Activated CD4-positive, alpha-beta T cell treated with anti-CD3 and anti-CD28 coated beads, Interleukin-2, amount 10 ng/mL, durations not matched to agents 24 days and 14 days (primary cell): ENCODE measurements at regions not wholly inside any gene's neighbourhood (a gene's known extent, or its start where the extent isn't known, plus 50 kb on each side); places are given as distances from the start of the nearest gene placed in this dataset.
"Not testable (repeated sequence)": the region's sequence is repeated elsewhere in the genome, so short reads cannot be mapped to it uniquely, and the experiment has no call there.

Source experiments
- DNase-seq: peaks from one replicate; pipeline ENCODE4 v3.0.0; 2022
- H3K27ac Mint-ChIP-seq: one replicate; pipeline ENCODE4 v1.8.0; 2022; ENCODE audit warnings: mild to moderate bottlenecking, mixed read lengths
- H3K27me3 Mint-ChIP-seq: one replicate; pipeline ENCODE4 v1.8.0; 2022; ENCODE audit warnings: mixed read lengths
- H3K36me3 Mint-ChIP-seq: one replicate; pipeline ENCODE4 v1.8.0; 2022; ENCODE audit warnings: low read depth, mild to moderate bottlenecking, mixed read lengths
- H3K4me1 Mint-ChIP-seq: one replicate; pipeline ENCODE4 v1.8.0; 2021; ENCODE audit warnings: mixed read lengths
- H3K4me3 Mint-ChIP-seq: one replicate; pipeline ENCODE4 v1.8.0; 2022; ENCODE audit warnings: mild to moderate bottlenecking, moderate library complexity, mixed read lengths
- H3K9me3 Mint-ChIP-seq: one replicate; pipeline ENCODE4 v1.8.0; 2021; ENCODE audit warnings: mixed read lengths
- intact Hi-C: fragments of 100-400 bp; cut with micrococcal nuclease; formaldehyde crosslinking; loops from one replicate; pipeline ENCODE4 v1.15.1; 2023

- Mint-ChIP-seq H3K4me1 (no peaks in the 10 kb centered on the region), H3K27ac (no peak overlapping the region), H3K36me3 (no peaks in the 10 kb centered on the region), H3K27me3 (no peaks in the 10 kb centered on the region), H3K9me3 (no peaks in the 10 kb centered on the region), H3K4me3 (no peak overlapping the region)
- DNase-seq = no peak
- intact Hi-C loops = no loop called here
Measured at GRCh38 chr7:84941936-84942335, 244.9 kb downstream of the SEMA3D start.

GRCh38 chr7:84941291-84941690, 245.6 kb downstream of the SEMA3D start:
- no peaks in the 10 kb centered on the region for H3K36me3 Mint-ChIP-seq
- H3K9me3 Mint-ChIP-seq = no peaks in the 10 kb centered on the region
- no peaks in the 10 kb centered on the region for H3K4me1 Mint-ChIP-seq
- no peak overlapping the region for H3K4me3 Mint-ChIP-seq
- intact Hi-C loops = no loop called here
- DNase-seq = no peak
- H3K27ac Mint-ChIP-seq = no peak overlapping the region
- H3K27me3 Mint-ChIP-seq = no peaks in the 10 kb centered on the region

DNA sequence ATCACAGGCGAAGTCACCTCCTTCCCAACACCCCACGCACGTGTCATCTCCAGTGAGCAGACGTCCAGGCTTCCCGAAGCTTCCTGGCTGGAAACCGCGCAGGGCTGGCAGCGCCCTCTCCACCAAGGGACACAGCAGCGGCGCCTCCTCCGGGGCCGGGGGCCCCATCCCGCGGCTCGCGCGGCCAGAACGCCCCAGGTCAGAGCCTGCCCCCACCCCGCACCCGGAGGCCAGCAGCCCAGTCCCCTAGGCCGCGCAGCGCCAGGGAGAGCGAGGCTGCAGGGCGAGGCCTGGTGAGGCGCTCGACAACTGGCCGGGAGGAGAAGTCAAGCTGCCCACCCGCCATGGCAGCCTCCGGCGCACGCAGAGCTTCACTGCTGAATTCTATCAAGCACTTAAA, 247.0 kb downstream of the SEMA3D start:
- Mint-ChIP-seq H3K27ac (no peak overlapping the region), H3K36me3 (no peaks in the 10 kb centered on the region), H3K9me3 (no peaks in the 10 kb centered on the region), H3K27me3 (no peaks in the 10 kb centered on the region), H3K4me1 (no peaks in the 10 kb centered on the region), H3K4me3 (no peak overlapping the region)
- intact Hi-C loops = no loop called here
- no peak for DNase-seq

- no peaks in the 10 kb centered on the region for H3K36me3 Mint-ChIP-seq
- DNase-seq = no peak
- H3K9me3 Mint-ChIP-seq = no peaks in the 10 kb centered on the region
- no peaks in the 10 kb centered on the region for H3K27me3 Mint-ChIP-seq
- no peak overlapping the region for H3K4me3 Mint-ChIP-seq
- H3K27ac Mint-ChIP-seq = no peak overlapping the region
- intact Hi-C loops = no loop called here
- no peaks in the 10 kb centered on the region for H3K4me1 Mint-ChIP-seq
Measured at GRCh38 chr7:84939442-84939841, 247.4 kb downstream of the SEMA3D start.

DNA sequence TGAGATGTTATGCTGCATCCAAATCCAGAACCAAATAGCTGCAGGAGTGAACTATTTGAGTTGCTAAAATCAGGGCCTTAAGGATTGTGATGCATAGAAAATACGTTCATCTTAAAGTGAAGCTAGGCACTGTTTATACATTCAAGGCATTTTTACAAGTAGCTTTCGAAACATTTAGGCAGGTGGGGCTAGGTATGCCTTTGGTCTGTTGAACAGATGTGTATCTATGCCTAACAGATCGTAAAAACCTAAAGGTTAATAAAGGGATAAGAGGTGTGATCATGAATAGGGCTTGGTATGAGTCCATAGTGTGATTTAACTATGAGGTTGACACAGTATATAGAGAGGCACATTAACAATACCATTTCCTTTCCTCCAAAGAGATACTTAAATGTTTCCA, 262.5 kb downstream of the SEMA3D start:
- Mint-ChIP-seq H3K4me3 (no peak overlapping the region), H3K27ac (no peak overlapping the region), H3K9me3 (no peaks in the 10 kb centered on the region), H3K4me1 (no peaks in the 10 kb centered on the region), H3K36me3 (no peaks in the 10 kb centered on the region), H3K27me3 (no peaks in the 10 kb centered on the region)
- intact Hi-C loops = no loop called here
- DNase-seq = no peak

- H3K4me3 Mint-ChIP-seq = no peak overlapping the region
- H3K27ac Mint-ChIP-seq = no peak overlapping the region
- H3K9me3 Mint-ChIP-seq = no peaks in the 10 kb centered on the region
- no peak for DNase-seq
- no peaks in the 10 kb centered on the region for H3K27me3 Mint-ChIP-seq
- no peaks in the 10 kb centered on the region for H3K4me1 Mint-ChIP-seq
- no peaks in the 10 kb centered on the region for H3K36me3 Mint-ChIP-seq
- intact Hi-C loops = no loop called here
Measured at GRCh38 chr7:84923348-84923747, 263.5 kb downstream of the SEMA3D start.

DNA sequence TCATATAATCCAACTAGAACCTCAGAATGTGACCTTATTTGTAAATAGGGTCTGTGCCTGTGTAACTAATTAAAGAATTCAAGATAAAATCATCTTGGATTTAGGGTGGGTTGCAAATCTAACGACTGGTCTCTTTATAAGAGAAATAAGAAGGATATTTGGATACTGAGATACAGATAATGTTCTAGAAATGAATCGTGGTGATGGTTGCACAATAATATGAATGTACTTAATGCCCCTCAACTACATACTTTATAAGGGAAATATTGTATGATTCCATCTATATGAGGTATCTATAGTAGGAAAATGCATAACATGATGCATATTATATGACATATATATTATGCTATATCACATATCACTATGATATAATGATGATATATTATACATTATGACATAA, 265.7 kb downstream of the SEMA3D start:
- no peak for DNase-seq
- Mint-ChIP-seq H3K9me3 (no peaks in the 10 kb centered on the region), H3K36me3 (no peaks in the 10 kb centered on the region), H3K27ac (no peak overlapping the region), H3K4me1 (no peaks in the 10 kb centered on the region), H3K4me3 (no peak overlapping the region), H3K27me3 (no peaks in the 10 kb centered on the region)
- intact Hi-C loops = no loop called here

GRCh38 chr7:84916973-84917372, 269.9 kb downstream of the SEMA3D start:
- DNase-seq, H3K9me3 Mint-ChIP-seq, H3K4me1 Mint-ChIP-seq, H3K27ac Mint-ChIP-seq, intact Hi-C loops, H3K36me3 Mint-ChIP-seq, H3K27me3 Mint-ChIP-seq, H3K4me3 Mint-ChIP-seq: not testable (repeated sequence)

- Mint-ChIP-seq H3K27ac (no peak overlapping the region), H3K27me3 (no peaks in the 10 kb centered on the region), H3K4me3 (no peak overlapping the region), H3K4me1 (no peaks in the 10 kb centered on the region), H3K36me3 (no peaks in the 10 kb centered on the region), H3K9me3 (no peaks in the 10 kb centered on the region)
- no peak for DNase-seq
- intact Hi-C loops = no loop called here
Measured at GRCh38 chr7:84916161-84916560, 270.7 kb downstream of the SEMA3D start.

GRCh38 chr7:84914598-84914997, 272.3 kb downstream of the SEMA3D start:
- intact Hi-C loops = no loop called here
- H3K27me3 Mint-ChIP-seq = peaks cover 2% of the 10 kb centered on the region
- H3K4me3 Mint-ChIP-seq = no peak overlapping the region

GRCh38 chr7:84913731-84914130, 273.1 kb downstream of the SEMA3D start:
- no peak for DNase-seq

More at GRCh38 chr7:84914598-84914997, 272.3 kb downstream of the SEMA3D start:
- Mint-ChIP-seq H3K4me1 (no peaks in the 10 kb centered on the region), H3K9me3 (no peaks in the 10 kb centered on the region), H3K36me3 (no peaks in the 10 kb centered on the region), H3K27ac (no peak overlapping the region)
- DNase-seq = no peak

GRCh38 chr7:84912993-84913635, 273.7 kb downstream of the SEMA3D start:
- intact Hi-C loops = no loop called here
- Mint-ChIP-seq H3K9me3 (no peaks in the 10 kb centered on the region), H3K36me3 (no peaks in the 10 kb centered on the region), H3K27ac (no peak overlapping the region), H3K4me1 (no peaks in the 10 kb centered on the region), H3K27me3 (peaks cover 2% of the 10 kb centered on the region), H3K4me3 (no peak overlapping the region)
- no peak for DNase-seq

More at GRCh38 chr7:84913731-84914130, 273.1 kb downstream of the SEMA3D start:
- no peak overlapping the region for H3K27ac Mint-ChIP-seq
- H3K36me3 Mint-ChIP-seq = no peaks in the 10 kb centered on the region
- peaks cover 2% of the 10 kb centered on the region for H3K27me3 Mint-ChIP-seq
- H3K9me3 Mint-ChIP-seq = no peaks in the 10 kb centered on the region
- intact Hi-C loops = no loop called here
- no peaks in the 10 kb centered on the region for H3K4me1 Mint-ChIP-seq
- no peak overlapping the region for H3K4me3 Mint-ChIP-seq

DNA sequence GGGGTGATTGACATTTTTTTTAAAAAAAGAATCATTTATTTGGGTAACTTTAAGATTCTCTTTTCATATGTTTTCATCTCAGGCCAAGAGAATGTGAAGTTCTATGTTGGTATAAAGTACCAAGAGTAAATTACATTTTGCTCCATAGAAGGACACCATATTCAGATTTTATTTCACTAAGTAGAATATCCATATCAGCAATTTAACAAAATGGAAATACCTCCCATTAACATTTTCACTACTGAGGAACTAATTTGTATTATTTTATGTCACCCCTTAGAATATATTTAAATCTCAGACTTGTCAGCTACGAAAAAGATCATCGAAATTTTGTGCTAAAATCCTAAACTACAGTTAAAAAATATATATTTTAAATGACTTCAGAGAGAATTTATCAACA, 274.3 kb downstream of the SEMA3D start:
- no peaks in the 10 kb centered on the region for H3K4me1 Mint-ChIP-seq
- H3K9me3 Mint-ChIP-seq = no peaks in the 10 kb centered on the region
- no peak for DNase-seq
- H3K4me3 Mint-ChIP-seq = no peak overlapping the region
- no peak overlapping the region for H3K27ac Mint-ChIP-seq
- H3K36me3 Mint-ChIP-seq = no peaks in the 10 kb centered on the region
- peaks cover 2% of the 10 kb centered on the region for H3K27me3 Mint-ChIP-seq
- intact Hi-C loops = no loop called here

DNA sequence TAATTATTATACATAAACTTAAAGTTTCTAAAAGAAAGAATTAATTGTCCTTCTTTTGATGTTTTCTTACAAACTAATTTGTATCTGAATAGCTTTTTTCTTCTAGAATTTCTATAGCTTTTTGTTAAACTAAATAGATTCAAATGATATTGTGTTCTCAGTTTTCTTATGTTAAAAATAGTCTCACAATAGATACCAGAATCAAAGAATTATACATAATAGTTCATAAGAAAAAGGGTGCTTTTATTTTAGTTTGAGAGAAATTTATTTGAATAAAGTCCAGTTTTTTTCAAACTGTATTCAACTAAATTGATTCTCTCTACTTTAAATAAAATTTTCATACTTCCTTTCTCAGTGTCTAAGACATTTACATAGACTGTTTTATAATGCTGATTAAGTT, 274.8 kb downstream of the SEMA3D start:
- Mint-ChIP-seq H3K36me3 (no peaks in the 10 kb centered on the region), H3K4me1 (no peaks in the 10 kb centered on the region), H3K9me3 (no peaks in the 10 kb centered on the region), H3K27me3 (peaks cover 2% of the 10 kb centered on the region), H3K4me3 (no peak overlapping the region), H3K27ac (no peak overlapping the region)
- intact Hi-C loops = no loop called here
- DNase-seq = no peak

DNA sequence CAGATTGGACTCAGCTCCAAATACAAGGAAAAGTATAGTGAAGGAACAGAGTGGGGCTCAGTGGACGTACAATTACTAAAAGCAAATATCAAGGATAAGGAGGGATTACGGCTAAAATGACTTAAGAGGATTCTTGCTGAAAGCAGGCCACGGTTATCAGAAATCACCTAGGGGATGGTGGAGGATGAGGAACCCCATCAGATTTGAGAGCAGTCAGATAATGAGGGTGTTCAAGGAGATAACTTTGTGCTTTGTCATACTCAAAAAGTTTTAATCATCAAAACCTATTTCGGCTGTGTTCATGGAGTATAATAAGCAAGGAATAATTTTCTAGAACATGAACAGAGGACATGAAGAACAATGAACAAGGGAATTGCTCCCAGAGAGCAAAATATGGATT, 275.8 kb downstream of the SEMA3D start:
- Mint-ChIP-seq H3K27me3 (peaks cover 2% of the 10 kb centered on the region), H3K9me3 (no peaks in the 10 kb centered on the region), H3K36me3 (no peaks in the 10 kb centered on the region), H3K4me1 (no peaks in the 10 kb centered on the region), H3K4me3 (no peak overlapping the region), H3K27ac (no peak overlapping the region)
- intact Hi-C loops = no loop called here
- DNase-seq = no peak
